NT2/D1 (cell line): ENCODE measurements at regions not wholly inside any gene's neighbourhood (a gene's known extent, or its start where the extent isn't known, plus 50 kb on each side); places are given as distances from the start of the nearest gene placed in this dataset.

ENCODE experiments used
- YY1 ChIP-seq: IDR thresholded peaks from 2 replicates; pipeline ENCODE4 v1.6.1; 2011; ENCODE audit not compliant: insufficient read length, insufficient read depth
- ZNF274 ChIP-seq: IDR thresholded peaks from 2 replicates; pipeline ENCODE4 v1.6.1; 2011; ENCODE audit warnings: mild to moderate bottlenecking, low read depth, low read length

DNA sequence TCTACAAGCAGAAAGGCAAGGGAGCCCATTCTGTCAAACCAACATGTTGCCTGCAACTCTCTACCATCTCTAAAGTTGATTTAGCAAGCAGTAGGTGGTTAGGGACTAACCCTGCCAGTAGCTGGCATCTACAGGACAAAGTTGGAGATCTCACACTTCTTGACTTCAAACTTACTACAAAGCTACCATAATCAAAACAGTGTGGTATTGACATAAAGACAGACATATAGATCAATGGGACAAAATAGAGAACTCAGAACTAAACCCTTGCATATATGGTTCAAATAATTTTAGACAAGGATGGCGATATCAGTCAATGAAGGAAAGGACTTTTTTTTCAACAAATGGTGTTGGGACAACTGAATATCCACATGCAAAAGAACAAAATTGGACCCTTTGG is 84.9 kb downstream of the MAP3K8 start:
- TF ChIP-seq ZNF274 (no peak), YY1 (no peak)
